ENCODE measurements at regions not wholly inside any gene's neighbourhood (a gene's known extent, or its start where the extent isn't known, plus 50 kb on each side); places are given as distances from the start of the nearest gene placed in this dataset.

DNA sequence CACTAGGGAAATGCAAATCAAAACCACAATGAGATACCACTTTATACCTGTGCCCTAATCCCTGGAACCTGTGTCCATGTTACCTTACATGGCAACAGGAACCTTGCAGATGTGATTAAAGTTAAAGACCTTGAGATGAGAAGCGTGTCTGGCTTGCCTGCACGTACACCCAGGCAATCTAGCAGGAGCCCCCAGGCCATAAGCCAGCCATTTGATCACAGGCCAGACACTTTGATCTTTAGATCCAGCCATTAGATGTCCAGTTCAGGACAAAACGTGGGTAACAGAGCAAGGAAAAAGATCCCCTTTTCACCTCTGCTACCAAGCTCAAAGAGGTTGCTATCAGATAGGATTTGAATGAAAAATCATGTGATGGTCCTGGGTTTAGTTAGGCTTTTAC, 378.8 kb downstream of the BUD13 start:
- H3K27ac Mint-ChIP-seq (ENCODE audit: unreplicated experiment): no peak overlapping the region
- no peaks in the 10 kb centered on the region for H3K36me3 Mint-ChIP-seq (ENCODE audit: low read depth)
- TF ChIP-seq, protein P1, sequence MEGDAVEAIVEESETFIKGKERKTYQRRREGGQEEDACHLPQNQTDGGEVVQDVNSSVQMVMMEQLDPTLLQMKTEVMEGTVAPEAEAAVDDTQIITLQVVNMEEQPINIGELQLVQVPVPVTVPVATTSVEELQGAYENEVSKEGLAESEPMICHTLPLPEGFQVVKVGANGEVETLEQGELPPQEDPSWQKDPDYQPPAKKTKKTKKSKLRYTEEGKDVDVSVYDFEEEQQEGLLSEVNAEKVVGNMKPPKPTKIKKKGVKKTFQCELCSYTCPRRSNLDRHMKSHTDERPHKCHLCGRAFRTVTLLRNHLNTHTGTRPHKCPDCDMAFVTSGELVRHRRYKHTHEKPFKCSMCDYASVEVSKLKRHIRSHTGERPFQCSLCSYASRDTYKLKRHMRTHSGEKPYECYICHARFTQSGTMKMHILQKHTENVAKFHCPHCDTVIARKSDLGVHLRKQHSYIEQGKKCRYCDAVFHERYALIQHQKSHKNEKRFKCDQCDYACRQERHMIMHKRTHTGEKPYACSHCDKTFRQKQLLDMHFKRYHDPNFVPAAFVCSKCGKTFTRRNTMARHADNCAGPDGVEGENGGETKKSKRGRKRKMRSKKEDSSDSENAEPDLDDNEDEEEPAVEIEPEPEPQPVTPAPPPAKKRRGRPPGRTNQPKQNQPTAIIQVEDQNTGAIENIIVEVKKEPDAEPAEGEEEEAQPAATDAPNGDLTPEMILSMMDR (conservative IDR thresholded peaks at IDR 0.05): no peak
- peaks cover 6% of the 10 kb centered on the region for H3K27me3 Mint-ChIP-seq (ENCODE audit: low read depth)
- no peak overlapping the region for H3K4me3 Mint-ChIP-seq
- H3K4me1 Mint-ChIP-seq: peaks cover 12% of the 10 kb centered on the region
- DNase-seq (ENCODE audit: low read depth, low spot score): no peak
- no peaks in the 10 kb centered on the region for H3K9me3 Mint-ChIP-seq

DNA sequence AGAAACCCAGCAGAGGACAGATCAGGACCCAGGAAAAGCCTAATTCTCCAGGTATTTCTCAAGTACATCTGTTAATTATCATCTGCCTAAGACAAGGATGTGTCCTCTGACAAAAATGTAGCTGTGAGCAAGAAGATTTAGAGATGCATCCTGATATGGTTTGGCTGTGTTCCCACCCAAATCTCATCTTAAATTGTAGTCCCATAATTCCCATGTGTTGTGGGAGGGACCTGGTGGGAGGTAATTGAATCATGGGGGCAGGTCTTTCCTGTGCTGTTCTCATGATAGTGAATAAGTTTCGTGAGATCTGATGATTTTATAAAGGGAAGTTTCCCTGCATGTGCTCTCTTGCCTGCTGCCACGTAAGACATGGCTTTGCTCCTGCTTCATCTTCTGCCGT, 381.8 kb downstream of the BUD13 start:
- Mint-ChIP-seq H3K9me3 (no peaks in the 10 kb centered on the region), H3K36me3 (ENCODE audit: low read depth) (no peaks in the 10 kb centered on the region), H3K4me1 (peaks cover 12% of the 10 kb centered on the region), H3K4me3 (no peak overlapping the region), H3K27me3 (ENCODE audit: low read depth) (peaks cover 6% of the 10 kb centered on the region), H3K27ac (ENCODE audit: unreplicated experiment) (no peak overlapping the region)
- TF ChIP-seq, protein P1 (conservative IDR thresholded peaks at IDR 0.05): no peak
- no peak for DNase-seq (ENCODE audit: low read depth, low spot score)

DNA sequence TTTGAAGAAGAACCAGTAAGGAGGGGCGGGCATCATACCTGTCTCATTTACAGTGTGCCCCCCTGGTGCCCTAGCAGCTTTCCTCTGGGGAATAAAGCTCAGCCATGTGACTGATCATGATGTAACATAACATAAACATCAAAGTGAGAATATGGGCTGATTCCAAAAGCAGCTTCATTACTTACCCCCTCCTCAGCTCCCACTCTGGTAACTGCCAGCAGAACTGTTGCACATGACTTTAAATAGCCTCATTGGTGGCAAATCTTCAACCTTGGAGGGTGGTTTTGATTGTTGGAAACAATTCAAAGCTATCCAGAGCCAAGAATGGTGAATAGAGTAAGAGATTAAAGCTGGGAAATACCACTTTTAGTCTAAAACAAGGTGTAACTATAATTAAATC, 384.6 kb downstream of the BUD13 start:
- TF ChIP-seq, protein P1 (conservative IDR thresholded peaks at IDR 0.05): no peak
- H3K4me1 Mint-ChIP-seq: no peaks in the 10 kb centered on the region
- H3K27me3 Mint-ChIP-seq (ENCODE audit: low read depth): peaks cover 6% of the 10 kb centered on the region
- no peak overlapping the region for H3K27ac Mint-ChIP-seq (ENCODE audit: unreplicated experiment)
- DNase-seq (ENCODE audit: low read depth, low spot score): no peak
- H3K9me3 Mint-ChIP-seq: no peaks in the 10 kb centered on the region
- no peak overlapping the region for H3K4me3 Mint-ChIP-seq
- H3K36me3 Mint-ChIP-seq (ENCODE audit: low read depth): no peaks in the 10 kb centered on the region

DNA sequence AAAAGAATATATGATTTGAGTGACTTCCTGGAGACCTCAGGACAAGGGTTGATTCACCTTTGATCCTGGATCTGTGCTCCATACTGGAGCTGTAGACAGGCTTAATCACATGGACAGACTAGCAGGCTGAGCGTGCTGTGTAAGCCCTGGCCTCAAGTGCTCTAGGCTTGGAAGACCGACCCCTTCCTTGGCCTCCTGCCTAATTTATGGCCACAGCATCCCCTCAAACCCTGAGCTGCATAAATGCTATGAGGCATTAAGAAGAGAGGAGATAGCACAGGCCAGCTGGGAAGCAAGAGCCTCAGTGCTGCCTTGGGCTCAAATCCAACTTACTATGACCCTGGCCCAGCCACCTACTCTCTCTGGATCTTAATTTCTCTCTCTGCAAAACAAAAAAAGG, 385.1 kb downstream of the BUD13 start:
- H3K27ac Mint-ChIP-seq (ENCODE audit: unreplicated experiment): no peak overlapping the region
- H3K4me1 Mint-ChIP-seq: no peaks in the 10 kb centered on the region
- TF ChIP-seq, protein P1 (conservative IDR thresholded peaks at IDR 0.05): no peak
- DNase-seq (ENCODE audit: low read depth, low spot score): no peak
- H3K36me3 Mint-ChIP-seq (ENCODE audit: low read depth): no peaks in the 10 kb centered on the region
- H3K27me3 Mint-ChIP-seq (ENCODE audit: low read depth): peaks cover 9% of the 10 kb centered on the region
- no peaks in the 10 kb centered on the region for H3K9me3 Mint-ChIP-seq
- no peak overlapping the region for H3K4me3 Mint-ChIP-seq

DNA sequence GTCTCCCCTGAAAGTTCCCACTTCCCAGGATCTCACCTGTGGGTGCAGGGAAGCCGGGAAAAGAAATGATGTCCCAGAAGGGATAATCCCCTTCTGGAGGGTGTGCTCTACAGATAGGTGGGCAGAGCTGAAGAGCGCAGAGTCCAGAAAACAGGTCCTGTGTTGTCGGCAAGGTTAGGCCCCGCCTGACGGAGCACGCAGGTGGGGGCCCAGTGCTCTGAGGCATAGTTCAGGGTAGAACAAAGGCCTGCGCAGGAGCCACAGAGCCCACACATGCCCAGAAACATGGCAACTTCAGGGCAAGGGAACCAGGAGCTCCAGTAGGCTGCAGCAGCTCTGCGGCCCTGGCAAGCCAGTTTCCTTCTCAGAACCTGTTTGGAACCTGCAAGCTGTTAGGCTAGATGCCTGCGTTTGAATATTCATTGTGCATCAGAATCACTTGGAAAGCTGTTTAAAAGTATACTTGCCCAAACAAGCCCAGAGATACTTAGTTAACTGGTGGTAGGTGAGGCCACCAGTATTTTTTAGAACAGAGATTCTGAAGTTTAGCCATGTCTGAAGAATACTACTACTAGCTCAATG, 386.6 kb downstream of the BUD13 start:
- H3K4me1 Mint-ChIP-seq: no peaks in the 10 kb centered on the region

More for the DNA sequence above, 386.6 kb downstream of the BUD13 start:
- TF ChIP-seq, protein P1 (conservative IDR thresholded peaks at IDR 0.05): no peak
- H3K27me3 Mint-ChIP-seq (ENCODE audit: low read depth): peaks cover 19% of the 10 kb centered on the region
- H3K36me3 Mint-ChIP-seq (ENCODE audit: low read depth): no peaks in the 10 kb centered on the region
- no peak overlapping the region for H3K4me3 Mint-ChIP-seq
- H3K27ac Mint-ChIP-seq (ENCODE audit: unreplicated experiment): no peak overlapping the region
- H3K9me3 Mint-ChIP-seq: no peaks in the 10 kb centered on the region
- no peak for DNase-seq (ENCODE audit: low read depth, low spot score)
